ENCODE measurements at regions not wholly inside any gene's neighbourhood (a gene's known extent, or its start where the extent isn't known, plus 50 kb on each side); places are given as distances from the start of the nearest gene placed in this dataset.

GRCh38 chr2:176689711-176690110 lies 420.5 kb downstream of the MTX2 start:
- intact Hi-C loops (cut with DNase I; ENCODE audit: low total_unique reads) = no loop called here
- Histone ChIP-seq H3K36me3 (no peaks in the 10 kb centered on the region), H3K27ac (no peak overlapping the region), H3K4me3 (no peak overlapping the region), H3K4me1 (no peaks in the 10 kb centered on the region), H3K9me3 (no peaks in the 10 kb centered on the region), H3K27me3 (peaks cover 0 to 2% of the 10 kb centered on the region in 2 donors)
- TF ChIP-seq, protein P1, sequence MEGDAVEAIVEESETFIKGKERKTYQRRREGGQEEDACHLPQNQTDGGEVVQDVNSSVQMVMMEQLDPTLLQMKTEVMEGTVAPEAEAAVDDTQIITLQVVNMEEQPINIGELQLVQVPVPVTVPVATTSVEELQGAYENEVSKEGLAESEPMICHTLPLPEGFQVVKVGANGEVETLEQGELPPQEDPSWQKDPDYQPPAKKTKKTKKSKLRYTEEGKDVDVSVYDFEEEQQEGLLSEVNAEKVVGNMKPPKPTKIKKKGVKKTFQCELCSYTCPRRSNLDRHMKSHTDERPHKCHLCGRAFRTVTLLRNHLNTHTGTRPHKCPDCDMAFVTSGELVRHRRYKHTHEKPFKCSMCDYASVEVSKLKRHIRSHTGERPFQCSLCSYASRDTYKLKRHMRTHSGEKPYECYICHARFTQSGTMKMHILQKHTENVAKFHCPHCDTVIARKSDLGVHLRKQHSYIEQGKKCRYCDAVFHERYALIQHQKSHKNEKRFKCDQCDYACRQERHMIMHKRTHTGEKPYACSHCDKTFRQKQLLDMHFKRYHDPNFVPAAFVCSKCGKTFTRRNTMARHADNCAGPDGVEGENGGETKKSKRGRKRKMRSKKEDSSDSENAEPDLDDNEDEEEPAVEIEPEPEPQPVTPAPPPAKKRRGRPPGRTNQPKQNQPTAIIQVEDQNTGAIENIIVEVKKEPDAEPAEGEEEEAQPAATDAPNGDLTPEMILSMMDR (IDR thresholded peaks at IDR 0.05) = no peak
- no peak for DNase-seq

GRCh38 chr2:176691471-176691870 lies 422.2 kb downstream of the MTX2 start:
- Histone ChIP-seq H3K27me3 (peaks cover 0 to 3% of the 10 kb centered on the region in 2 donors), H3K27ac (no peak overlapping the region), H3K9me3 (no peaks in the 10 kb centered on the region), H3K4me3 (no peak overlapping the region), H3K4me1 (no peaks in the 10 kb centered on the region), H3K36me3 (no peaks in the 10 kb centered on the region)
- TF ChIP-seq, protein P1 (IDR thresholded peaks at IDR 0.05) = no peak
- no peak for DNase-seq
- intact Hi-C loops (cut with DNase I; ENCODE audit: low total_unique reads) = no loop called here

- TF ChIP-seq, protein P1 (IDR thresholded peaks at IDR 0.05) = no peak
- Histone ChIP-seq H3K4me1 (no peaks in the 10 kb centered on the region), H3K27ac (no peak overlapping the region), H3K36me3 (no peaks in the 10 kb centered on the region), H3K27me3 (peaks cover 0 to 3% of the 10 kb centered on the region in 2 donors), H3K4me3 (no peak overlapping the region), H3K9me3 (no peaks in the 10 kb centered on the region)
- intact Hi-C loops (cut with DNase I; ENCODE audit: low total_unique reads) = no loop called here
- DNase-seq = no peak
Observed at GRCh38 chr2:176692533-176692932, 423.3 kb downstream of the MTX2 start.

DNA sequence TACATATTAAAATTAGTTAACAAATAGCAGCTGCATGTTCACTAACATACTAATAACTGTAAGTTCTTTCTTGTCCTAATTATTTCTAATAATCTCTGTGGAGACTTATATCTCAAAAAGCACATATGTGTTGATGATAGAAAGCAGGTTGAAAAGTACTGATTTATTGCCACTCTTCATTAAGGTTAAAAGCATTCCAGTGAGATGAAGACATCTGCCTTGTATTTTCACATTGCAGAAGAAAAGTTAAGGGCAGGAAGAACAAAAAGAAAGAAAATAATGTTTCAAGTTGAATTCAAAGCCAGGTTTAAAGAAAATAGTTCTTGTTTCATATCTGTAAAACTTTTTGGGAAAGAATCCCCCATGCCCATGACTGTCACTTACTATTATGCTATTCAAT lies 429.9 kb downstream of the MTX2 start:
- no peak for DNase-seq
- Histone ChIP-seq H3K9me3 (no peaks in the 10 kb centered on the region), H3K4me3 (no peak overlapping the region), H3K27me3 (peaks cover 0 to 3% of the 10 kb centered on the region in 2 donors), H3K27ac (no peak overlapping the region), H3K36me3 (no peaks in the 10 kb centered on the region), H3K4me1 (peaks cover 0 to 4% (median 0%) of the 10 kb centered on the region in 4 donors)
- TF ChIP-seq, protein P1 (IDR thresholded peaks at IDR 0.05) = no peak
- intact Hi-C loops (cut with DNase I; ENCODE audit: low total_unique reads) = no loop called here

- TF ChIP-seq, protein P1 (IDR thresholded peaks at IDR 0.05) = no peak
Observed at GRCh38 chr2:176699644-176700043, 430.4 kb downstream of the MTX2 start.

GRCh38 chr2:176702131-176702530 lies 432.9 kb downstream of the MTX2 start:
- no peak overlapping the region for H3K4me3 ChIP-seq
- no peaks in the 10 kb centered on the region for H3K36me3 ChIP-seq
- no peaks in the 10 kb centered on the region for H3K9me3 ChIP-seq
- H3K27me3 ChIP-seq = no peaks in the 10 kb centered on the region
- H3K27ac ChIP-seq = no peak overlapping the region
- peaks cover 0 to 10% (median 0%) of the 10 kb centered on the region in 4 donors for H3K4me1 ChIP-seq
- DNase-seq = no peak
- intact Hi-C loops (cut with DNase I; ENCODE audit: low total_unique reads) = no loop called here
- TF ChIP-seq, protein P1 (IDR thresholded peaks at IDR 0.05) = no peak

More at GRCh38 chr2:176699644-176700043, 430.4 kb downstream of the MTX2 start:
- Histone ChIP-seq H3K9me3 (no peaks in the 10 kb centered on the region), H3K36me3 (no peaks in the 10 kb centered on the region), H3K4me3 (no peak overlapping the region), H3K4me1 (peaks cover 0 to 9% (median 0%) of the 10 kb centered on the region in 4 donors), H3K27ac (no peak overlapping the region), H3K27me3 (peaks cover 0 to 2% of the 10 kb centered on the region in 2 donors)
- intact Hi-C loops (cut with DNase I; ENCODE audit: low total_unique reads) = no loop called here
- no peak for DNase-seq

All from tibial artery (tissue), 4 donors.